SU-DHL-6 (cell line): ENCODE measurements at regions not wholly inside any gene's neighbourhood (a gene's known extent, or its start where the extent isn't known, plus 50 kb on each side); places are given as distances from the start of the nearest gene placed in this dataset.

ENCODE experiments used
- H2AFZ ChIP-seq: fragments of 200-600 bp; sonication (generic); 2 replicates; pipeline ENCODE4 v1.6.1; 2014; ENCODE audit warnings: low read depth, mild to moderate bottlenecking, moderate library complexity, mixed read lengths, antibody characterized with exemption, low read length; ENCODE audit not compliant: severe bottlenecking
- H3F3A ChIP-seq: fragments of 200-600 bp; shearing (Covaris generic); 2 replicates; pipeline ENCODE4 v1.6.0; 2016; ENCODE audit warnings: antibody characterized with exemption, mild to moderate bottlenecking; ENCODE audit not compliant: insufficient read depth
- H3K27ac ChIP-seq: fragments of 200-600 bp; sonication (generic); 2 replicates; pipeline ENCODE4 v1.5.1; 2016; ENCODE audit warnings: low read depth, mild to moderate bottlenecking, low read length, moderate library complexity, mixed read lengths
- H3K27me3 ChIP-seq: fragments of 200-600 bp; sonication (generic), shearing (Covaris generic); 2 replicates; pipeline ENCODE4 v1.6.0; 2014; ENCODE audit warnings: mild to moderate bottlenecking, low read length
- H3K36me3 ChIP-seq: fragments of 200-600 bp; sonication (generic); 2 replicates; pipeline ENCODE4 v1.6.1; 2014; ENCODE audit warnings: mild to moderate bottlenecking, low read length, mixed read lengths
- H3K4me2 ChIP-seq: fragments of 300-600, 200-600 bp; shearing (Covaris generic), sonication (generic); 2 replicates; pipeline ENCODE4 v1.6.0; 2014; ENCODE audit warnings: low read length, low read depth, mild to moderate bottlenecking; ENCODE audit not compliant: poor library complexity, severe bottlenecking
- H3K4me3 ChIP-seq: fragments of 200-600 bp; sonication (generic); 2 replicates; pipeline ENCODE4 v1.5.1; 2014; ENCODE audit warnings: antibody characterized with exemption, low read length, mild to moderate bottlenecking, mixed read lengths; ENCODE audit not compliant: insufficient read depth, poor library complexity, severe bottlenecking
- H3K79me2 ChIP-seq: fragments of 200-600 bp; sonication (generic); 2 replicates; pipeline ENCODE4 v1.6.1; 2014; ENCODE audit warnings: mild to moderate bottlenecking, low read length, moderate library complexity; ENCODE audit not compliant: insufficient read depth
- H3K9ac ChIP-seq: fragments of 200-600 bp; sonication (generic); 2 replicates; pipeline ENCODE4 v1.7.0; 2014; ENCODE audit warnings: mild to moderate bottlenecking, low read length
- H3K9me2 ChIP-seq: fragments of 200-600 bp; sonication (generic); replicated peaks from 2 replicates; pipeline ENCODE4 v1.6.1; 2014; ENCODE audit warnings: low read length; ENCODE audit not compliant: insufficient read depth
- H3K9me3 ChIP-seq: fragments of 200-600 bp; sonication (generic); 2 replicates; pipeline ENCODE4 v1.6.1; 2014; ENCODE audit warnings: low read length, mixed read lengths; ENCODE audit not compliant: insufficient read depth
- H4K20me1 ChIP-seq: fragments of 200-600 bp; sonication (generic); 2 replicates; pipeline ENCODE4 v1.6.1; 2014; ENCODE audit warnings: low read depth, mild to moderate bottlenecking, antibody characterized with exemption, low read length, moderate library complexity, mixed read lengths
- CTCF ChIP-seq: fragments of 200-600 bp; sonication (generic); IDR thresholded peaks from one replicate; pipeline ENCODE4 v1.5.1; 2017; ENCODE audit warnings: antibody characterized with exemption, mild to moderate bottlenecking, low read length, moderate library complexity; ENCODE audit not compliant: insufficient read depth, poor library complexity, severe bottlenecking
- EZH2phosphoT487 ChIP-seq: fragments of 200-600 bp; sonication (generic), shearing (Covaris generic); conservative IDR thresholded peaks from 2 replicates; pipeline ENCODE4 v1.6.1; 2018; ENCODE audit warnings: mild to moderate bottlenecking, antibody characterized with exemption, low read length, moderate library complexity, mixed read lengths

DNA sequence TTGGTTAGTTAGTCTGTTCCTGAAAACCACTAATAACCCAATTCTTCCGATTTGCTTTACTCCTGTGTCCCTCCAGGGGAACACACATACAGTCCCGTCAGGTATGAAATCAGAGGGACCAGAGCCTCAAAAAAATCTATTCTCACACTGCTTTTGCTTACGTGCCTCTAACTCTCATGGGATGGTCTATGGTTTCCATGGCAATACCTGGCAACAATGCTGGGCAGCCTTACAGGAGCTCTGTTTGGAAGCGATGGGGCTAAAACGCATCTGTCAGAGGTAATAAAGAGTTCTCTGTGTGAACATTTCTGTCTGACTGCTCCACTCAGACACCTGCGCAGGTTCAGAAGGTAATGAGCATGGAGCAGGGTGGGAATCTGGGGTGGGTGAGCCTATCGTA is 376.2 kb downstream of the GXYLT1 start:
- H4K20me1 ChIP-seq, result no peaks in the 10 kb centered on the region
- no peaks in the 10 kb centered on the region for H3K79me2 ChIP-seq
- H3F3A ChIP-seq, result no peaks in the 10 kb centered on the region
- H3K36me3 ChIP-seq, result no peaks in the 10 kb centered on the region
- H3K9me3 ChIP-seq, result no peaks in the 10 kb centered on the region
- H3K4me2 ChIP-seq, result no peak overlapping the region
- H3K9ac ChIP-seq, result no peak overlapping the region
- TF ChIP-seq CTCF (no peak), EZH2phosphoT487 (no peak)
- H3K27me3 ChIP-seq, result no peaks in the 10 kb centered on the region
- no peak overlapping the region for H2AFZ ChIP-seq
- H3K4me3 ChIP-seq, result no peak overlapping the region
- H3K27ac ChIP-seq, result no peak overlapping the region
- no peaks in the 10 kb centered on the region for H3K9me2 ChIP-seq

DNA sequence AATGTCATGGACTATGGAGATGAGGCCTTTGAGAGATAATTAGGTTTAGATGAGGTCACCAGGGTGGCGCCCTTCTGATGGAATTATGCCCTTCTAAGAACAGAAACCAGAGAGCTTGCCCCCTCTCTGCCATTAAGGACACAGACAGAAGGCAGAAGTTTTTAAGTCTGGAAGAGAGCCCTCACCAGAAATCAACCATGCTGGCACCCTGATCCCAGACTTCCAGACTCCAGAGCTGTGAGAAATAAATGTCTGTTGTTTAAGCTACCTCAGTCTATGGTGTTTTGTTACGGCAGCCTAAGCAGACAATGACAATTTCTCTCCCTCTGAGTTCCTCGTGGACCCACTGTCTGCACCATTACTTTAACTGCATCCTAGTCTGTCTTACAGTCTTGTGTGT is 382.0 kb downstream of the GXYLT1 start:
- Histone ChIP-seq H3K4me3 (no peak overlapping the region), H3K79me2 (no peaks in the 10 kb centered on the region), H3K4me2 (no peak overlapping the region), H3K27ac (no peak overlapping the region), H3K36me3 (no peaks in the 10 kb centered on the region), H3K9ac (no peak overlapping the region), H3K9me2 (no peaks in the 10 kb centered on the region), H3F3A (no peaks in the 10 kb centered on the region), H3K9me3 (no peaks in the 10 kb centered on the region), H2AFZ (no peak overlapping the region), H3K27me3 (no peaks in the 10 kb centered on the region), H4K20me1 (no peaks in the 10 kb centered on the region)
- no peak for TF ChIP-seq EZH2phosphoT487
- TF ChIP-seq CTCF, result no peak

DNA sequence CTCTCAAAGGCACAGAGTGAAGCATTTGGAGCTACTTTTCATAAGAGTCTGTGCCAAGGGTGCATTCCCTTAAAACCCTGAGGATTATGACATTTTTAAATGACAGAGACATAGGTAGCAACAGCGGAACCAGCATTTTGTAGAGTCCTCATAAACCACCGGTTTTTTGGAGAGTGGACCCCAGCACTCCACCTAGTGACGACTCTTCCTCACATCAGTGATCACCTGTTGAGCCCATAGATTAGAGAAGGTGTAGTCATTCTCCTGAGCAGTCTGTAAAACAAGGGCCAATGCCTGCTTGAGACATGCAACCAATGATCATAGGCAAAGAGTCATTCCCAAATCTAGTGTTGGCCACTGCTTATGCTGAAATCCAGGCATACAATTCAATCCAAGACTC is 399.1 kb downstream of the GXYLT1 start:
- Histone ChIP-seq H3K9ac (no peak overlapping the region), H3K4me2 (no peak overlapping the region), H3K27me3 (no peaks in the 10 kb centered on the region), H2AFZ (no peak overlapping the region), H3K4me3 (no peak overlapping the region), H3F3A (no peaks in the 10 kb centered on the region), H3K36me3 (no peaks in the 10 kb centered on the region), H3K79me2 (no peaks in the 10 kb centered on the region), H3K9me2 (no peaks in the 10 kb centered on the region), H4K20me1 (no peaks in the 10 kb centered on the region), H3K9me3 (no peaks in the 10 kb centered on the region), H3K27ac (no peak overlapping the region)
- TF ChIP-seq EZH2phosphoT487, result no peak
- TF ChIP-seq CTCF, result no peak

GRCh38 chr12:41743835-41744234 is 400.8 kb downstream of the GXYLT1 start:
- Histone ChIP-seq H3K27ac (no peak overlapping the region), H3K27me3 (no peaks in the 10 kb centered on the region), H4K20me1 (no peaks in the 10 kb centered on the region), H3F3A (no peaks in the 10 kb centered on the region), H3K4me3 (no peak overlapping the region), H3K36me3 (no peaks in the 10 kb centered on the region), H3K79me2 (no peaks in the 10 kb centered on the region), H3K9me2 (no peaks in the 10 kb centered on the region), H3K4me2 (no peak overlapping the region), H3K9ac (no peak overlapping the region), H2AFZ (no peak overlapping the region), H3K9me3 (no peaks in the 10 kb centered on the region)
- TF ChIP-seq EZH2phosphoT487 (no peak), CTCF (no peak)
